Gastroesophageal sphincter (tissue), 3 donors: ENCODE measurements at regions not wholly inside any gene's neighbourhood (a gene's known extent, or its start where the extent isn't known, plus 50 kb on each side); places are given as distances from the start of the nearest gene placed in this dataset.

Source experiments
- EP300 ChIP-seq: sonication (generic); formaldehyde crosslinking; IDR thresholded peaks from one replicate; pipeline ENCODE4 v1.6.1; 2017; ENCODE audit warnings: antibody characterized with exemption, mild to moderate bottlenecking
- POLR2AphosphoS5 ChIP-seq: sonication (generic); formaldehyde crosslinking; IDR thresholded peaks from one replicate; pipeline ENCODE4 v1.6.1; 2017; ENCODE audit warnings: antibody characterized with exemption
- TF ChIP-seq, protein P1 (sequence below), 4 experiments: fragments of 200-600 bp in 2 of 4; fragments of 450-650 bp in 2 of 4; sonication (generic) in 1 of 4; IDR thresholded peaks; one replicate each; pipeline ENCODE4 v1.5.1; 2017 to 2019; ENCODE audit warnings: antibody characterized with exemption in 4 of 4, mild to moderate bottlenecking in 2 of 4, moderate library complexity in 2 of 4

DNA sequence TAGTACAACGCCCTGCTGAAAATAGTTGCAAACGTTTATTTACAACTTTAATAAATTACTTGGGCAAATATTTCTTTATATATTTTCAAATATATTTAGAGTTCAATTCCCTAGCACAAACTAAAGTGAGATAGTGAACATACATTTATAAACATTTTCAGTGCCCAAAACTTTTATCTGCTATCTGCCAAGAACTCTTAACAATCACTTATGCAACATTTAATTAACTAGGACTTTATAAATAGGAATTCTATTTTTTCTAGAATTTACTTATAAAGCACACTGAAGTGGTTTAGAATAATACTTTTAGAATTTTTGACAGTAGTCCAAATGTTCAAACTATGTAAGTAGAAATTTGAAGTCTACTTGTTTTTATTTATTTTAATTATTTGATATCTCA lies 452.6 kb upstream of the RGS17 start:
- no peak for TF ChIP-seq EP300
- TF ChIP-seq, protein P1, sequence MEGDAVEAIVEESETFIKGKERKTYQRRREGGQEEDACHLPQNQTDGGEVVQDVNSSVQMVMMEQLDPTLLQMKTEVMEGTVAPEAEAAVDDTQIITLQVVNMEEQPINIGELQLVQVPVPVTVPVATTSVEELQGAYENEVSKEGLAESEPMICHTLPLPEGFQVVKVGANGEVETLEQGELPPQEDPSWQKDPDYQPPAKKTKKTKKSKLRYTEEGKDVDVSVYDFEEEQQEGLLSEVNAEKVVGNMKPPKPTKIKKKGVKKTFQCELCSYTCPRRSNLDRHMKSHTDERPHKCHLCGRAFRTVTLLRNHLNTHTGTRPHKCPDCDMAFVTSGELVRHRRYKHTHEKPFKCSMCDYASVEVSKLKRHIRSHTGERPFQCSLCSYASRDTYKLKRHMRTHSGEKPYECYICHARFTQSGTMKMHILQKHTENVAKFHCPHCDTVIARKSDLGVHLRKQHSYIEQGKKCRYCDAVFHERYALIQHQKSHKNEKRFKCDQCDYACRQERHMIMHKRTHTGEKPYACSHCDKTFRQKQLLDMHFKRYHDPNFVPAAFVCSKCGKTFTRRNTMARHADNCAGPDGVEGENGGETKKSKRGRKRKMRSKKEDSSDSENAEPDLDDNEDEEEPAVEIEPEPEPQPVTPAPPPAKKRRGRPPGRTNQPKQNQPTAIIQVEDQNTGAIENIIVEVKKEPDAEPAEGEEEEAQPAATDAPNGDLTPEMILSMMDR (IDR thresholded peaks at IDR 0.05) = no peak
- no peak for TF ChIP-seq POLR2AphosphoS5
